Heart right ventricle (tissue), 16 donors: ENCODE measurements at regions not wholly inside any gene's neighbourhood (a gene's known extent, or its start where the extent isn't known, plus 50 kb on each side); places are given as distances from the start of the nearest gene placed in this dataset.
A peak's percentile ranks its signal among the peaks of the same experiment; 100 is the strongest.

Experiments used
- ATAC-seq, 8 donors: fragments of 200-7000 bp; cut with Tn5 transposase; one replicate each; pipeline ENCODE4 v1.9.1; 2020; ENCODE audit warnings: mild to moderate bottlenecking in 8 of 8, moderate library complexity in 8 of 8, moderate number of reproducible peaks in 1 of 8
- DNase-seq, 2 donors: peaks; one replicate each; pipeline ENCODE4 v3.0.0-alpha.2; 2020
- H3K27ac ChIP-seq, 10 donors: fragments of 200-600 bp; sonication (generic) in 2 of 10; one replicate each; pipeline versions ENCODE4 v1.5.0 to v1.8.0; 2020 to 2022; ENCODE audit warnings: mild to moderate bottlenecking in 3 of 10
- H3K27me3 ChIP-seq, 7 donors: fragments of 200-600 bp; one replicate each; pipeline ENCODE4 v1.8.0; 2021 to 2022; ENCODE audit warnings: mild to moderate bottlenecking in 2 of 7
- H3K36me3 ChIP-seq, 9 donors: fragments of 200-600 bp; sonication (generic) in 1 of 9; one replicate each; pipeline versions ENCODE4 v1.5.0 to v1.8.0; 2020 to 2022; ENCODE audit warnings: mild to moderate bottlenecking in 2 of 9
- H3K4me1 ChIP-seq, 9 donors: fragments of 200-600 bp; sonication (generic) in 1 of 9; one replicate each; pipeline versions ENCODE4 v1.5.0 to v1.8.0; 2020 to 2022; ENCODE audit warnings: mild to moderate bottlenecking in 4 of 9
- H3K4me3 ChIP-seq, 10 donors: fragments of 200-600 bp; sonication (generic) in 2 of 10; one replicate each; pipeline versions ENCODE4 v1.5.0 to v1.8.0; 2020 to 2022; ENCODE audit warnings: mild to moderate bottlenecking in 7 of 10, moderate library complexity in 2 of 10
- H3K9me3 ChIP-seq, 11 donors: fragments of 200-600 bp in 10 of 11; sonication (generic) in 2 of 11; one replicate each; pipeline versions ENCODE4 v1.5.0 to v1.8.0; 2013 to 2022; ENCODE audit warnings: mild to moderate bottlenecking in 2 of 11, control low read depth in 1 of 11, moderate library complexity in 1 of 11
- CTCF ChIP-seq, 9 donors: fragments of 200-600 bp; sonication (generic) in 2 of 9; IDR thresholded peaks; one replicate each; pipeline versions ENCODE4 v1.5.0 to v1.8.0; 2021 to 2022; ENCODE audit warnings: antibody characterized with exemption in 9 of 9, mild to moderate bottlenecking in 5 of 9, moderate library complexity in 1 of 9
- WGBS, 2 donors: extraction: QIAGEN DNeasy Blood & Tissue Kit; methylation state at CpG; one replicate each; pipeline ENCODE4 v1.1.7; 2013; ENCODE audit warnings: inconsistent platforms in 1 of 2; 5-methylcytosine and 5-hydroxymethylcytosine counted together
- intact Hi-C, 10 donors: fragments of 100-400 bp; cut with DNase I; formaldehyde crosslinking; loops; one replicate each; pipeline versions ENCODE4 v1.11.1 to v1.14.2; 2022
- donor health status: Arrhythmogenic right ventricular cardiomyopathy.
- donor health status: ischemic (EF 13 %, LVEDD 7.1; RV severe dilation, severe dysfunction).
- donor health status: healthy with polysubstance abuse.
- donor health status: DM: no; HTN: yes; CAD: no.
- donor health status: DM: no; HTN: no; CAD: no.
- donor health status: ischemic (EF 25% LVEDD 6.9; RV normal size, moderate dysfunction).
- donor health status: ischemic (EF 25% LVEDD 5.7; RV mildly dilated, moderate dysfunction).
- donor health status: healthy.
- donor health status: DM: yes; HTN: yes; CAD: no.
- donor health status: Ischemic cardiomyopathy.
- donor health status: ischemic (EF 35%, LVEDD 5.7; RV mildly dilated, moderate dysfunction).
- donor health status: nonischemic (EF 11% LVEDD 7.7; RV severe dilation, severe dysfunction).
- donor health status: DM: yes; HTN: yes; CAD: no.
- donor health status: PGD.
- donor health status: ischemic (EF 29% LVEDD 5.4; RV normal size, mild dysfunction).
- donor health status: nonischemic (EF 23%, LVEDD 6.1; RV moderate dilation, normal function).

- H3K4me3 ChIP-seq, result peak overlapping the region in 8 of 10 donors; percentile 54 to 70 (median 68)
- H3K4me1 ChIP-seq, result peaks cover 0 to 47% (median 27%) of the 10 kb centered on the region in 9 donors
- 51 to 54% methylated on average over 21 of the region's 21 CpGs for WGBS, 2 donors
- DNase-seq (no peak), ATAC-seq (peak in 6 of 8 donors; percentile 7 to 59 (median 34))
- no peaks in the 10 kb centered on the region for H3K9me3 ChIP-seq
- H3K27ac ChIP-seq, result peak overlapping the region in 9 of 10 donors; percentile 18 to 91 (median 75)
- no peak for TF ChIP-seq CTCF (IDR thresholded peaks at IDR 0.05)
- intact Hi-C loops, result no loop called here
- peaks cover 0 to 43% (median 0%) of the 10 kb centered on the region in 7 donors for H3K27me3 ChIP-seq
- no peaks in the 10 kb centered on the region for H3K36me3 ChIP-seq
Measured at GRCh38 chr3:124586126-124587052, 143.9 kb upstream of the UMPS start.

GRCh38 chr3:124587053-124587408 is 143.2 kb upstream of the UMPS start:
- peak overlapping the region in 8 of 10 donors; percentile 18 to 91 (median 81) for H3K27ac ChIP-seq
- H3K9me3 ChIP-seq, result no peaks in the 10 kb centered on the region
- peak overlapping the region in 5 of 10 donors; percentile 54 to 70 (median 69) for H3K4me3 ChIP-seq
- peaks cover 0 to 43% (median 0%) of the 10 kb centered on the region in 7 donors for H3K27me3 ChIP-seq
- no peak for TF ChIP-seq CTCF (IDR thresholded peaks at IDR 0.05)
- DNase-seq, result no peak
- no peaks in the 10 kb centered on the region for H3K36me3 ChIP-seq
- intact Hi-C loops, result no loop called here
- H3K4me1 ChIP-seq, result peaks cover 0 to 47% (median 27%) of the 10 kb centered on the region in 9 donors
- 41 to 56% methylated on average over 3 of the region's 3 CpGs for WGBS, 2 donors
- ATAC-seq, result no peak

GRCh38 chr3:124588036-124588435 is 142.2 kb upstream of the UMPS start:
- intact Hi-C loops, result no loop called here

GRCh38 chr3:124588794-124589193 is 141.5 kb upstream of the UMPS start:
- H3K27me3 ChIP-seq, result peaks cover 0 to 37% (median 0%) of the 10 kb centered on the region in 7 donors
- H3K36me3 ChIP-seq, result no peaks in the 10 kb centered on the region
- H3K4me3 ChIP-seq, result no peak overlapping the region
- intact Hi-C loops, result no loop called here
- H3K9me3 ChIP-seq, result no peaks in the 10 kb centered on the region
- no peak overlapping the region for H3K27ac ChIP-seq
- TF ChIP-seq CTCF (IDR thresholded peaks at IDR 0.05), result no peak
- DNase-seq, result no peak
- peaks cover 0 to 60% (median 34%) of the 10 kb centered on the region in 9 donors for H3K4me1 ChIP-seq
- ATAC-seq, result no peak
- 61 to 80% methylated on average over 2 of the region's 2 CpGs for WGBS, 2 donors

More at GRCh38 chr3:124588036-124588435, 142.2 kb upstream of the UMPS start:
- H3K4me3 ChIP-seq, result no peak overlapping the region
- TF ChIP-seq CTCF (IDR thresholded peaks at IDR 0.05), result no peak
- ATAC-seq, result no peak
- DNase-seq, result no peak
- peaks cover 0 to 55% (median 33%) of the 10 kb centered on the region in 9 donors for H3K4me1 ChIP-seq
- WGBS, 2 donors, result 79 to 88% methylated on average over 1 of the region's 1 CpG
- no peaks in the 10 kb centered on the region for H3K9me3 ChIP-seq
- peaks cover 0 to 43% (median 0%) of the 10 kb centered on the region in 7 donors for H3K27me3 ChIP-seq
- H3K27ac ChIP-seq, result peak overlapping the region in 1 of 10 donors; percentile 87
- H3K36me3 ChIP-seq, result no peaks in the 10 kb centered on the region
